Activated naive CD8-positive, alpha-beta T cell (primary cell): ENCODE measurements at regions not wholly inside any gene's neighbourhood (a gene's known extent, or its start where the extent isn't known, plus 50 kb on each side); places are given as distances from the start of the nearest gene placed in this dataset.
"Not testable (repeated sequence)": the region's sequence is repeated elsewhere in the genome, so short reads cannot be mapped to it uniquely, and the experiment has no call there.

ENCODE experiments used
- H3K27ac Mint-ChIP-seq: one replicate; pipeline ENCODE4 v1.8.0; 2021; ENCODE audit warnings: mixed read lengths
- H3K27me3 Mint-ChIP-seq: one replicate; pipeline ENCODE4 v1.8.0; 2021; ENCODE audit warnings: mixed read lengths
- H3K36me3 Mint-ChIP-seq: one replicate; pipeline ENCODE4 v1.8.0; 2021; ENCODE audit warnings: mixed read lengths
- H3K4me1 Mint-ChIP-seq: one replicate; pipeline ENCODE4 v1.8.0; 2021; ENCODE audit warnings: low read depth, mixed read lengths
- H3K4me3 Mint-ChIP-seq: one replicate; pipeline ENCODE4 v1.8.0; 2021; ENCODE audit warnings: mild to moderate bottlenecking, mixed read lengths
- H3K9me3 Mint-ChIP-seq: one replicate; pipeline ENCODE4 v1.8.0; 2021; ENCODE audit warnings: low read depth, mixed read lengths

- H3K27ac Mint-ChIP-seq, H3K4me1 Mint-ChIP-seq, H3K4me3 Mint-ChIP-seq, H3K36me3 Mint-ChIP-seq, H3K9me3 Mint-ChIP-seq: not testable (repeated sequence)
- H3K27me3 Mint-ChIP-seq, result peaks cover 25% of the 10 kb centered on the region
Observed at GRCh38 chr5:39907267-39907951, 482.6 kb upstream of the DAB2 start.

GRCh38 chr5:39906146-39906545, 481.4 kb upstream of the DAB2 start:
- Mint-ChIP-seq H3K27me3 (peaks cover 25% of the 10 kb centered on the region), H3K4me3 (no peak overlapping the region), H3K27ac (no peak overlapping the region)

DNA sequence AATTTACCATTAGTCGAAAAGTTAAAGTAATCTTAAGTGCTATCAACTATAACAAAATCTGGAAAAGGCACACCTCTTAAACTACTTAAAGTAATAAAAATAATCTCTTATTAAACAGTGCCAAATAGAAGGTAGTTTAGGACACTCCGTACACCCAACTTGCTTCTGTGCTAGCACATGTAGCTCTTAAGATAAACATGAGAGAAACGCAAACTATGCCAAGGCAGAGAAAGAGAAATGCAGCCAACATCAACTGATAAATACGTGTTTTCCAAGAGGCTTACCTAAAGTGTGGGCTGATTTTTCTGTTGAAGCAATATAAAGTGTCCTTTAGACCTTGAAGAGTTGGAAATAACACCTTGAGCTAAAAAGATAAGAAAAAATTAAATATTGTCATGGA, 480.6 kb upstream of the DAB2 start:
- Mint-ChIP-seq H3K36me3 (peaks cover 5% of the 10 kb centered on the region), H3K27me3 (peaks cover 27% of the 10 kb centered on the region), H3K4me3 (no peak overlapping the region), H3K27ac (no peak overlapping the region), H3K4me1 (no peaks in the 10 kb centered on the region), H3K9me3 (peaks cover 8% of the 10 kb centered on the region)

More at GRCh38 chr5:39906146-39906545, 481.4 kb upstream of the DAB2 start:
- peaks cover 8% of the 10 kb centered on the region for H3K9me3 Mint-ChIP-seq
- H3K4me1 Mint-ChIP-seq, result no peaks in the 10 kb centered on the region
- H3K36me3 Mint-ChIP-seq, result peaks cover 5% of the 10 kb centered on the region

DNA sequence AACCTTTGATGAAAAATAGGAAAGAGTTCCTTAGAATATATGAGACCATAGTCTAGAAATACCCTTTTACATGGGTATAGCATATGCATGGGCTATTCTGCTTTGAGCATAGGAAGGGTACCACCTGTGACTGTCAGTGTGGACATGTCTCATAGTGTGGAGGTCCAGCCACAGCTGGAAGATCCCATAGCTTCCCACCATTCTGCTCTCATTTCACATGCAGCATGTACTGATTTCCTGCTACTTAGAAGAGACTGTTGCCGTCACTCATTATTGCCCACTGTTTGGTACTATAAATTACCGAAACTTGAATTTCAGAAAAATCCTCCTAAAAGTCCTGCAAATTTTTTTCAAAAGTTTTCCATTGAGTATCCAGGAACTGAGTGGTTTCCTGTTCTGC, 477.8 kb upstream of the DAB2 start:
- no peaks in the 10 kb centered on the region for H3K36me3 Mint-ChIP-seq

DNA sequence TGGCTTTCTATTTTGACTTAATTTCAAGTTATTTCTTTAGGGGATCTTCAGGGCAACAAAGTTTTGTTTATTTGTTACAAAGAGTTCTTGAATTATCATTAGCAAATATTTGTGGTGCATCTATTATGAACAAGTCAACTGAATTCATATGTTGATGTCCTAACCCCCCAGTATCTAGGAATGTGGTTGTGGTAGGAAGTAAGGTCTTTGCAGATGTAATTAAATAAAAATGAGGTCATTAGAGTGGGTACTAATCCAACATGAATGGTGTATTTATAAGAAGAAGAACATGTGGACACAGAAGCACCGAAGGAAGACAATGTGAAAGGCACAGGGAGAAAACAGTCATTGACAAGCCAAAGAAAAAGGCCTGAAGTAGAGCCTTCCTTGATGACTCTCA, 474.0 kb upstream of the DAB2 start:
- no peaks in the 10 kb centered on the region for H3K9me3 Mint-ChIP-seq
- H3K4me3 Mint-ChIP-seq, result no peak overlapping the region
- no peak overlapping the region for H3K27ac Mint-ChIP-seq
- H3K36me3 Mint-ChIP-seq, result no peaks in the 10 kb centered on the region
- H3K27me3 Mint-ChIP-seq, result peaks cover 14% of the 10 kb centered on the region
- H3K4me1 Mint-ChIP-seq, result no peaks in the 10 kb centered on the region

More for the DNA sequence above, 477.8 kb upstream of the DAB2 start:
- H3K27ac Mint-ChIP-seq, result no peak overlapping the region
- H3K4me1 Mint-ChIP-seq, result no peaks in the 10 kb centered on the region
- H3K9me3 Mint-ChIP-seq, result no peaks in the 10 kb centered on the region
- H3K4me3 Mint-ChIP-seq, result no peak overlapping the region
- H3K27me3 Mint-ChIP-seq, result peaks cover 25% of the 10 kb centered on the region

DNA sequence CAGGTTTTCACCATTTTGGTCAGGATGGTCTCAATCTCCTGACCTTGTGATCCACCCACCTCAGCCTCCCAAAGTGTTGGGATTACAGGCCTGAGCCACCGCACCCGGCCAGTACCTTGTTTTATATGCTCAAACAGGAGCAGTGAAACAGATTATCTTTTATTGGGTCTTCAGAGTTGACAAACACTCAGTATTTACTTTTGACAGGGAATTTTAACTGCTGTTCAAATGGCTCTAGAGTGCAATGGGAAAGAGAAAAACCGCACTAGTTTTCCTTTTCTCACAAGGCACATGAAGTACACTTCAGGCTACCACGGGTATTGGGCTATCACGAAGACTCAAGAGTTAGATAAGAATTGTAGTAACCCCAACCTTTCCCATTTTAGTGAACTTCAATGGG, 471.9 kb upstream of the DAB2 start:
- no peaks in the 10 kb centered on the region for H3K9me3 Mint-ChIP-seq
- peaks cover 10% of the 10 kb centered on the region for H3K27me3 Mint-ChIP-seq
- no peaks in the 10 kb centered on the region for H3K4me1 Mint-ChIP-seq
- no peaks in the 10 kb centered on the region for H3K36me3 Mint-ChIP-seq
- no peak overlapping the region for H3K4me3 Mint-ChIP-seq
- H3K27ac Mint-ChIP-seq, result no peak overlapping the region

GRCh38 chr5:39896104-39896503, 471.3 kb upstream of the DAB2 start:
- peaks cover 13% of the 10 kb centered on the region for H3K27me3 Mint-ChIP-seq
- no peaks in the 10 kb centered on the region for H3K36me3 Mint-ChIP-seq
- H3K4me1 Mint-ChIP-seq, result no peaks in the 10 kb centered on the region
- H3K9me3 Mint-ChIP-seq, result no peaks in the 10 kb centered on the region
- H3K4me3 Mint-ChIP-seq, result no peak overlapping the region
- H3K27ac Mint-ChIP-seq, result no peak overlapping the region

DNA sequence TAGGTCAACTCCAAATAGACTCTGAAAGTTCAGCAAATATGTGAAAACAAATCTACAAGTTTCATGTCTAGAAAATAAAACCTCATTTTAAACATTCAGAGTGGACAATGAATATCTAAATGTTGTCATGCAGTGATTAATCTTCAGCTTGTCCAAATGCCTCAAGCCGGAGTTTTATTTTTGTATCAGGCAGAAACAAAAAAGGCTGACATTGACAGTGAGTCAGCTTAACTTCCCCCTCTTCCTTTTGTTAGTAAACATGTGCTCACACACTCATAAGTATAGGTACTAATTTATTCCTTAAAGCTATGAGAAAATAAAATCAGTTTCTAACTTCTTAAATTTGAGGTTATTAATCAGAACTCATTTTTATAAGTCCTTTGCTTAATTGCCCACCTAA, 467.9 kb upstream of the DAB2 start:
- Mint-ChIP-seq H3K4me3 (no peak overlapping the region), H3K9me3 (no peaks in the 10 kb centered on the region), H3K4me1 (no peaks in the 10 kb centered on the region), H3K27me3 (peaks cover 10% of the 10 kb centered on the region), H3K36me3 (no peaks in the 10 kb centered on the region), H3K27ac (no peak overlapping the region)

DNA sequence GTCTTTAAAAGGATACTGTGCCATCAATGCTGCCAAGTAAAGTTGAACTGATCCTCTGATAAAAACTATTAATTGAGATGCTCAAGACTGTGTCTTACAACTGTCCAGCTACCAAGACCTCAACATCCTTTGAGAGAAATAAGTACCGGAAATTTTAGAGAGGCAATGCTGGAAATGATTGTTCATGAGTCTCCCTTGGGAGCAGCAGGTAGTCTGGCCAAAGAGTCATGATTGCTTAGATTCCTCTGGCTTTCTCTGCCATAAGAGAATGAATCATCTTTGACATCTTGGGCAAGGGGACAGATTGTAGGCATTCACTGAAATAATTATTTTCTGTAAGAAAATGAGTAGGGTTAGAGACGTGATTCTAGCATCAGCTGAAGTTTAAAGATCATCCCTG, 466.6 kb upstream of the DAB2 start:
- Mint-ChIP-seq H3K9me3 (peaks cover 3% of the 10 kb centered on the region), H3K27me3 (peaks cover 10% of the 10 kb centered on the region)

GRCh38 chr5:39880985-39881384, 456.2 kb upstream of the DAB2 start:
- Mint-ChIP-seq H3K27me3 (peaks cover 13% of the 10 kb centered on the region), H3K4me1 (no peaks in the 10 kb centered on the region), H3K4me3 (no peak overlapping the region), H3K9me3 (no peaks in the 10 kb centered on the region), H3K27ac (no peak overlapping the region), H3K36me3 (no peaks in the 10 kb centered on the region)

More for the DNA sequence above, 466.6 kb upstream of the DAB2 start:
- H3K36me3 Mint-ChIP-seq, result no peaks in the 10 kb centered on the region
- H3K4me3 Mint-ChIP-seq, result no peak overlapping the region
- H3K27ac Mint-ChIP-seq, result no peak overlapping the region
- H3K4me1 Mint-ChIP-seq, result no peaks in the 10 kb centered on the region

- no peak overlapping the region for H3K4me3 Mint-ChIP-seq
- H3K36me3 Mint-ChIP-seq, result no peaks in the 10 kb centered on the region
- H3K27ac Mint-ChIP-seq, result no peak overlapping the region
- H3K4me1 Mint-ChIP-seq, result no peaks in the 10 kb centered on the region
- H3K27me3 Mint-ChIP-seq, result peaks cover 12% of the 10 kb centered on the region
- H3K9me3 Mint-ChIP-seq, result no peaks in the 10 kb centered on the region
Observed at GRCh38 chr5:39877479-39877878, 452.7 kb upstream of the DAB2 start.

GRCh38 chr5:39876146-39876545, 451.4 kb upstream of the DAB2 start:
- Mint-ChIP-seq H3K27ac (no peak overlapping the region), H3K9me3 (no peaks in the 10 kb centered on the region), H3K36me3 (no peaks in the 10 kb centered on the region), H3K4me1 (no peaks in the 10 kb centered on the region), H3K4me3 (no peak overlapping the region), H3K27me3 (peaks cover 12% of the 10 kb centered on the region)

GRCh38 chr5:39870137-39870536, 445.4 kb upstream of the DAB2 start:
- Mint-ChIP-seq H3K27me3 (peaks cover 12% of the 10 kb centered on the region), H3K36me3 (no peaks in the 10 kb centered on the region), H3K4me1 (no peaks in the 10 kb centered on the region)

GRCh38 chr5:39869396-39869795, 444.6 kb upstream of the DAB2 start:
- H3K4me3 Mint-ChIP-seq, result no peak overlapping the region
- no peaks in the 10 kb centered on the region for H3K36me3 Mint-ChIP-seq
- peaks cover 19% of the 10 kb centered on the region for H3K9me3 Mint-ChIP-seq
- no peak overlapping the region for H3K27ac Mint-ChIP-seq
- peaks cover 9% of the 10 kb centered on the region for H3K27me3 Mint-ChIP-seq
- H3K4me1 Mint-ChIP-seq, result no peaks in the 10 kb centered on the region

More at GRCh38 chr5:39870137-39870536, 445.4 kb upstream of the DAB2 start:
- no peak overlapping the region for H3K27ac Mint-ChIP-seq
- H3K9me3 Mint-ChIP-seq, result peaks cover 19% of the 10 kb centered on the region
- H3K4me3 Mint-ChIP-seq, result no peak overlapping the region

DNA sequence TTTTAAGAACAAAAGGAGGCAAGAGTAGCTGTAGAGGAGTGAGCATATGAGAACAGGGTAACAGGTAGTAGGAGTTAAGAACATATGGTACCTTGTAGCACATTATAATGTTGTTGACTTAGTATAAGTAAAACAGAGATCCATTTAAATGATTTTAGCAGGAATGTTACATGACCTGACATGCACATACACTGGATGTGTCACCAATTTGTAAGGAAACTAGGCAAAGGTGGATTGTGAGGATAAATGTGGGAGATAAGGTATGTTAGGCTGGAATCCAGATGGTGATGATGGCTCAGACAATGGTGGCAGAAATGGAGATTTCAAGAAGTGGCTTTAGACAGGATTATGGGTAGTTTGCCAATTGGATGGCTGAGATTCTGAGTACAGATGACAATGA, 443.1 kb upstream of the DAB2 start:
- Mint-ChIP-seq H3K9me3 (peaks cover 19% of the 10 kb centered on the region), H3K27ac (no peak overlapping the region), H3K27me3 (peaks cover 7% of the 10 kb centered on the region), H3K4me1 (no peaks in the 10 kb centered on the region), H3K36me3 (no peaks in the 10 kb centered on the region), H3K4me3 (no peak overlapping the region)

DNA sequence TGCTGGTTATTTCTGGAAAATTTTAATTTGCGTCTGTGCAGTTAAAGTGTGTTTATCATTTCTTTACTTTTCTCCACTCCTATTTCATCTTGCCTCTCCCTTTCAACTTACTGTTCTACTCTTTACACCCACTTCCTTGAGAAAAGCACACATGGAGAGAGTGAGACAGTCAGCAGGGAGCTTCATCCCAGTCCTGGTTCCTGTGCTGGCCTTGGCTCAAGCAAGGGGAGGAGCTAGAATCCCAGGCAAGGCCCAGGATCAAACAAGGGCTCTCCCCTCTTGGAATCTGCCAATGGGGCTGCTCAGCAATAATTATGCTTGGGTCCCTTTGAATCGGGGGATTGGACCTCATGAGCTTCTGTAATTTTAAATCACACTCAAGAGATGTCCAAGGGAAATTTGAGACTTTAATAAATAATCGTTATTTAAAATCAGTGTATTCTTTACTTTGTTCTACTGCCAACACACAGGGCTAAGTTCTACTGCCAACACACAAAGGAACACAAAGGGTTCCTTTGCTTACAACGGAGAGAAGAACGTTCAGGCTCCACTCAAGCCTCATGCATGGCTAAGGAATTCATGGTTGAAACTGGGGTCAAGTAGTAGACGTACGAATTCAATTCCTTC, 439.3 kb upstream of the DAB2 start:
- no peak overlapping the region for H3K27ac Mint-ChIP-seq
- no peak overlapping the region for H3K4me3 Mint-ChIP-seq
- no peaks in the 10 kb centered on the region for H3K4me1 Mint-ChIP-seq
- peaks cover 14% of the 10 kb centered on the region for H3K27me3 Mint-ChIP-seq
- no peaks in the 10 kb centered on the region for H3K36me3 Mint-ChIP-seq
- peaks cover 6% of the 10 kb centered on the region for H3K9me3 Mint-ChIP-seq
